Hematopoietic multipotent progenitor cell (in vitro differentiated cells): ENCODE measurements at regions not wholly inside any gene's neighbourhood (a gene's known extent, or its start where the extent isn't known, plus 50 kb on each side); places are given as distances from the start of the nearest gene placed in this dataset. TPM values are rescaled to one million over a fixed set of nuclear protein-coding genes. Genes with fewer than 3 reads are reported as not detected.

ENCODE experiments used
- DNase-seq, 3 donors: peaks; one replicate each; pipeline ENCODE4 v3.0.0-alpha.2; 2011 to 2015; ENCODE audit warnings: low read depth in 2 of 3, low spot score in 2 of 3
- small RNA-seq: library from RNA; depleted of rRNA; stranded (forward); fragments of <200 nt; gene quantifications from one replicate; pipeline ENCODE3, GENCODE V24; 2012

DNA sequence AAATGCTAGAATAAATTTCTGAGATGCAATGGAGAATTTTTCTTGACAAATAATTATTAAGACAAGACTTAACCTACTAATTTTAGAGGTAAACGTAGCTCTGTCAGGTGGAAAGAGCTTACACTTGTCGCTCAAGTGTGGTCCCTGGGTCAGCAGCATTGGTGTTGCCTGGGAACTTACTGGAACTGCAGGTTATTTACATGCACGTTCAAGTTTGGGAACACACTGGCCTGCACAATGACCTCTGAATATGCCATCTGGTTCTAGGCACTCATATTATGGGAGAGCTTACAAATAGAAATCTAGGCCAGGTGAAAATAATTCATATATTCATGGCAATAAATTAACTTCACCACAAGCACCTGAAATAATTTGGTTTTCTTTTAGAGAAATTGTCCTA is 88.5 kb upstream of the BCL9 start:
- no peak for DNase-seq

DNA sequence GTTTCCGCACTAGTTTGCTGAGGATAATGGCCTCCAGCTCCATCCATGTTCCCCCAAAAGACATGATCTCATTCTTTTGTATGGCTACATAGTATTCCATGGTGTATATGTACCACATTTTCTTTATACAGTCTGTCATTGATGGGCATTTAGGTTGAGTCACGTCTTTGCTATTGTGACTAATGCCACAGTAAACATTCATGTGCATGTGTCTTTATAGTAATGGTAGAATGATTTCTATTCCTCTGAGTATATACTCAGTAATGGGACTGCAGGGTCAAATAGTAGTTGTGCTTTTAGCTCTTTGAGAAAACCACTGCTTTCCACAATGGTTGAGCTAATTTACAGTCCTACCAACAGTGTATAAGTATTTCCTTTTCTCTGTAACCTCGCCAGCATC is 78.3 kb upstream of the BCL9 start:
- no peak for DNase-seq

DNA sequence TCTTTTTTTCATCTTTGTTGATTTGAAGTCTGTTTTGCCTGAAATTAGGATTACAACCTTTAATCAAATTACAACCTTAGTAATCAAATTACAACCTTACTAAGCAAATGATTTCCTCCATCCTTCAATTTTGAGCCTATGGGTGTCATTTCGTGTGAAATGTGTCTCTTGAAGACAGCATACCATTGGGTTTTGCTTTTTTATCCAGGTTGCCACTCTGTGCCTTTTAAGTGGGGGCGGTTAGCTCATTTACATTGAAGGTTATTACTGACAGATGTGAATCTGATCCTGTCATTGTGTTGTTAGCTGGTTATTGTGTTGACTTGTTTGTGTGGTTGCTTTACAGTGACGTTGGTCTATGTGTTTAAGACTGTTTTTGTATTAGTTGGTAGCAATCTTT is 74.8 kb upstream of the BCL9 start:
- no peak for DNase-seq

DNA sequence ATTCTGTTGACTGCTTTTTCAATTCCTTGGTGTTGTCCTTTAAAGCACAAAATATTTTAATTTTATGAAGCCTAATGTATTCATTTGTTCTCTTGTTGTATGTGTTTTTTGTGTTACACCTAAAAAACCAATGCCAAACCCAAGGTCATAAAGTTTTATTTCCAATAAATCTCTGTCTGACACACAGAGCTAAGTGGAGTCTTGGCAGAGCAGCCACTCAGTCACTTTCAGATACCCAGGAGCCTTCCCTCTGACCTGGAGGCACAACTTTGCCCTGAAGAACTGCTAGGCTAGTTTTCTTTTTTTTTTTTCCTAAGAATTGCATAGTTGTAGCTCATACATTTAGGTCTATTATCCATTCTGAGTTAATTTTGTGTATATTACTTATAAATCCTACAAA is 71.2 kb upstream of the BCL9 start:
- DNase-seq: no peak

DNA sequence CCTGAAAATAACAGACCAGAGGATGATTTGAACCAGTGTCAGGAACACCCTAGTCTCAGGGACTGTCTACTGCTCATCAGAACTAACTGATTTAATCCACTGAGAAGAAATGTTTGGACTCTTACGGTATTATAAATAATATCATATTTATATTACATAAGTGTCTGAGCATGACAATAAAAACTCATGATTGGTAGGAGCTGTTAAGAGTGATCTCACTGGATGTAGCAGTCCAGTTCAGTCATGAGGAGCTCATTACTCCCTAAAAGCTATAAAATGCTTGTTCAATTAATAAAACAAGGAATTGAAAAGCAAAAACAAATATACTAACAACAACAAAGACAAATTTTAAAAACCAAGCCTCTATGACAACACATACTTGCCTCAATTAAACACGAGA is 68.8 kb upstream of the BCL9 start:
- no peak for DNase-seq

DNA sequence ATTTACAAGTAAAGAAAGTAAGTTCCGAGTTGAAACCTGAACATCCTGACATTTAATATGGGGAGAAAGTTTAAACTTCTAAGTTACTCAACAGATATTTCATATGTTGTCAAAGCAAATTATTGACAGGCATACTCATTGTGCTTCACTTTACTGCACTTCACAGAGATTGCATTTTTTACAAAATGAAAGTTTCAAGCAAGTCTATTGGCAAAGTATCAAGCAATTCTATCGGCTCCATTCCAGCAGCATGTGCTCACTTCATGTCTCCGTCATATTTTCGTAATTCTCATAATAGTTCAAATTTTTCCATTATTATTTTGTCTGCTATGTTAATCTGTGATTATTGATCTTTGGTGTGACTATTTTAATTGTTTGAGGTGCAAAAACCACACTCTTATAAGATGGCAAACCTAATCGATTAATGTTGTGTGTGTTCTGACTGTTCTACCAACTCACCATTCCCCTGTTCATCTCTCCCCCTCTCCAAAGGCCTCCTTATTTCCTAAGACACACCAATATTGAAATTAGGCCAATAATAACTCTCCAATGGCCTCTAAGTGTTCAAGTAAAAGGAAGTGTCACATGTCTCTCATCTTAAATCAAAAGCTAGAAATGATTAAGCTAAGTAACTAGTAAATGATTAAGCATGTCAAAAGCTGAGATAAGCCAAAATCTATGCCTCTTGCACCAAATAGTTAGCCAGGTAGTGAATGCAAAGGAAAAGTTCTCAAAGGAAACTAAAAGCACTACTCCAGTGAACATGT is 68.2 kb upstream of the BCL9 start:
- DNase-seq: no peak

DNA sequence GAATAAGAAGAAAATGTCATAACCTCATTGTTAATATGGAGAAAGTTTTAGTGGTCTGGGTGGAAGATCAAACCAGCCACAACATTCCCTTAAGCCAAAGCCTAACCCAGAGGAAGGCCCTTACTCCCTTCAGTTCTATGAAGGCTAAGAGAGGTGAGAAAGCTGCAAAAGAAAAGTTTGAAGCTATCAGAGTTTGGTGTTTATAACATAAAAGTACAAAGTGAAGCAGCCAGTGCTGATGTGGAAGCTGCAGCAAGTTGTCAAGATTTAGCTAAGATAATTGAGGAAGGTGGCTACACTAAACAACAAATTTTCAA is 67.6 kb upstream of the BCL9 start:
- no peak for DNase-seq

DNA sequence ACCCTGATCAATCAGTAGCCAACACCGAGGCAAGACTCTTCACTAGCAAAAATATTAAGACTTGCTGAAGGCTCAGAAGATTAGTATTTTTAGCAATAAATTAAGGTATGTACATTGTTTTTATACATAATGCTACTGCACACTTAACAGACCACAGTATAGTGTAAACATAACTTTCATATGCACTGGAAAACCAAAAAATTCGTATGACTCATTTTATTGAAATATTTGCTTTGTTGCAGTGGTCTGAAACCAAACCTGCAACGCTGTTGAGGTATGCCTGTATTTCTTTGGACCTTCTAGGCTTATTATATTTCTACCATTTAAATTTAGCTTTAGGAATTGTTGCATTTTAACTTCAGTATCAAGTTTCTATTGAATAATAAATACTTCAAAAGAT is 65.8 kb upstream of the BCL9 start:
- no peak for DNase-seq

DNA sequence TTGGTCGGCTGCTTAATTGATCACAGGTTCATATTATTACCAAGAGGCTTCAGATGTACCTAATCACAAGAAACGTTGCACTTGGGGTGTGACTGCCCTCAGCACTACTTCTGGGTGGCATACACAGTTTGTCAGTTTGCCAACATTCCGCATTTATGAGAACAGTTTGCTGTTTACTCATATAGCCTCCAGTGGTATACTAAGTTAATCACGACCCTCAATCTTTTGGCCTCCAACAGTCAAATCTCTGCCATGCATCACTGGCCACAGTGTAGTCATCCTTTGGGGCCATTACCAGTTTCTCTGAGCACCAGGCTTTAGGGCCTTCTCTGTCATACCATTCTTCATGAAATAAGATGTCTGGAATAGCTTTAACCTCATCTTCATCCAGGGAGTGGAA is 62.8 kb upstream of the BCL9 start:
- DNase-seq: no peak

DNA sequence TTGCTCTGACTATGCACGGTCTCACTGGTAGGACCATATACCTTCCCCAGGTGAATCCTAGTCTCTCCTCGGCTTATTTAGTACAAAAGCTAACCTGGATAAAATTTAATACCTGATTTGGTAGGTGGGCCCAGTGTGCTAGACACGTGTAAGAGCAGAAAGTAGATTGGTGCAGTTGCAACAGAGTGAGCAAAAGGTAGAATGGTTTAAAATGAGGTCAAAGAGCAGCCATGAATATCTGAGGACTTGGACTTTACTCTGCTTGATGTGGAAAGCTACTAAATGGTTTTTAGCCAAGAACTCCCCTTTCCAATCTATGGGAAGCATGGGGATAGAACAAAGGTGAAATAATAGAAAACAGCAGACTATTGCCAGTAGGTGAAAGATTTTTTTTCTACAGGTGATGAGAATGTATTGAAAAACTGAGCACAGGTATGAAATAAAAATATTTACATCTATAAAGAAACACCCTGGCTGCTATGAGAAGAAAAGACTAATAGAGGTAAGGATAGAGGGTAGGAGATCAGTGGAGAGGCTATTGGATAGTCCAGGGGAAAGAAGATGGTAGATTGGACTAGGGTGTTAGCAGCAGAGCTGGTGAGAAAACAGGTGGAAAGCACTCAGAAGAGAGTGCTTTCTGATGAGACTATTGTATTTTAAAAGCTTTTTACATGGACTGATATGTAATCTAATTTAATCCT is 61.3 kb upstream of the BCL9 start:
- DNase-seq: no peak

DNA sequence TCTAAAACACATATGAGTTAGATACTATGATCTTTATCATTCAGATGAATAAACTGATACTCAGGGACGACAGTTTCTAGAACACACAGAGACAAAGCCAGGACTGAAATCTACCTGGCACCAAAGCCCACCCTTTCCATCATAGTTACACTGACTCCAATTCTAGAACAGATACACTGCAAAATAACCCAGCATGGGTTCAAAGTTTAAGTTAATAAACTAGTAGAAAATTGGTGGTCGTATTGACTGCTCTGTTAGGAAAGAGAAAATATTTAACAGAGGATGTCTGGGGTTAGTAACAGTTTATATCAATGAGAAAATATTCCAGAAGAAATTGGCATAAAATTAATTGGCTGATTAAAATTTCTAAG is 60.8 kb upstream of the BCL9 start:
- no peak for DNase-seq

DNA sequence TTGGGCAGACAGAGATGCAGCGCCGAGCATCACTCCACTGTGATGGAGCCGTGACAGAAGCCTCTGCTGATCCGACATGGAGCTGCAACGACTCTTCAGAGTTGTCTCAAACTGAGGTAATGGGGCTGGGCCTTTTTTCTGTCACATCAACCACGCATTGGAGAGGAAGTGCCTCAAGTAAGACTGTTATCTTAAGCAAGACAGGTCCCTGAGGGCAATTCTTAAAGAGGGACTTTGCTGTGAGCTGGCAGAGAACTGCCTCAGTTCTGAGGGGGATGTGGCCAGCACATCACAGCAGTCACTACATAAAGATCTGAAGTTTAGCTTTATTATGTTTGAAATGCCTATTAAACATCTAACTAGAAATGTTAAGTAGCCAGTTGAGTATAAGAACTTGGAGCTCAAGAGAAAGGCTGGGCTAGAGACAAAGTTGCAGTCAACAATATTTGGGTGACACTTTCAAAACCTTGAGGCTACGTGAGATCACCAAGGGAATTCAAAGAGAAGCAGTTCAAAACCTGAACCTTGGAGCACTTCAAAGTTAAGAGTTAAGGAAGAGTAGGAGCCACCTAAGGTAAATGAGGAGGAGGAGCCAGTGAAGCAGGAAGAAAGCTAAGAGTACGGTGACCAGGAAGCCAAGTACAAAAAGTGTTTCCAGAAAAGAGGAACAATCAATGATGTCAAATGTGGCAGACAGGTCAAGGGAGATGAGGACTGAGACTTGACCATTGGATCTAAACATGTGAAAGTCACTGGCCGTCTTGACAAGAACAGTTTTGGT is 54.2 kb upstream of the BCL9 start:
- no peak for DNase-seq

DNA sequence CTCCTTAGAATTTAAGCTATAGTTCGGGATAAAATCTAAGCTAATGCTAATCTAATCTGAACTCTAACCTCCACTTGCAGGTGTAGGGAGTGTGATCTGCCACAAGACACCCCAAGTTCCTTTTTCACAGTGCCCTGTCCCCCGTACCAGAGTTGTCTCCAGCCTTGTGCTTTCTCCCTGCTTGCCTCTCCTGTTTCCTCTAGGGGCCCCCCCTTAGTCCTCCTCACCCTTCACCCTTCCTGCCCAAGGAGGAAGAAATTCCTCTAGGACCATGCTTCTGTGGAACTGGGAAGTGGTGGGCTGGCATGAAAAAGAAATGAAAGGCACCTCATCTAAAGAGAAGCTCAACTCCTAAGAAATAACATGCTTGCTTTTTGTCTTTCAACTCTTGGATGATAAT is 50.2 kb upstream of the BCL9 start:
- DNase-seq: no peak

Small RNAs in the stretch of these regions (small RNA-seq; reads per million reads assigned to genes)
- gene RF00019: not detected
